A549 (cell line): ENCODE measurements at regions not wholly inside any gene's neighbourhood (a gene's known extent, or its start where the extent isn't known, plus 50 kb on each side); places are given as distances from the start of the nearest gene placed in this dataset.
A peak's percentile ranks its signal among the peaks of the same experiment; 100 is the strongest.

Source experiments
- CBX2 ChIP-seq: fragments of 200-600 bp; sonication (generic); IDR thresholded peaks from 2 replicates; pipeline ENCODE4 v1.6.1; 2016; ENCODE audit warnings: low read depth, mild to moderate bottlenecking, borderline replicate concordance
- CEBPB ChIP-seq, 2 experiments: fragments of >200 bp in 1 of 2; sonication (Bioruptor Twin) in 1 of 2; formaldehyde crosslinking in 1 of 2; IDR thresholded peaks; 2 replicates each; pipeline ENCODE4 v1.6.1; 2012 to 2016
- CHD4 ChIP-seq: fragments of 200-600 bp; sonication (generic); IDR thresholded peaks from 2 replicates; pipeline ENCODE4 v1.6.1; 2016; ENCODE audit warnings: antibody characterized with exemption, mild to moderate bottlenecking, borderline replicate concordance
- CTCF ChIP-seq: fragments of >200 bp; sonication (Bioruptor Twin); formaldehyde crosslinking; IDR thresholded peaks from 3 replicates; pipeline ENCODE4 v1.5.1; 2016
- ELK1 ChIP-seq: fragments of 150-350 bp; IDR thresholded peaks from 2 replicates; pipeline ENCODE4 v1.6.1; 2014; ENCODE audit warnings: low read depth, mild to moderate bottlenecking, low read length
- EP300 ChIP-seq, 2 experiments: fragments of >200 bp; sonication (Bioruptor Twin); formaldehyde crosslinking; IDR thresholded peaks; 2 replicates in 1 of 2; 3 replicates in 1 of 2; pipeline ENCODE4 v1.6.1; 2016 to 2017
- MAX ChIP-seq: IDR thresholded peaks from 2 replicates; pipeline ENCODE4 v1.6.1; 2012
- POLR2A ChIP-seq: IDR thresholded peaks from 2 replicates; pipeline ENCODE4 v1.6.1; 2012; ENCODE audit warnings: mild to moderate bottlenecking, low read length
- POLR2AphosphoS2 ChIP-seq: conservative IDR thresholded peaks from 2 replicates; pipeline ENCODE4 v1.6.1; 2012; ENCODE audit warnings: low read length, improper control_type of control experiment, inconsistent platforms
- RCOR1 ChIP-seq: fragments of 150-350 bp; IDR thresholded peaks from 2 replicates; pipeline ENCODE4 v1.6.1; 2014; ENCODE audit warnings: antibody characterized with exemption, low read length, low read depth
- SREBF2 ChIP-seq: fragments of 450-650 bp; IDR thresholded peaks from 2 replicates; pipeline ENCODE4 v1.6.1; 2014; ENCODE audit warnings: mild to moderate bottlenecking, moderate library complexity

- no peak for TF ChIP-seq SREBF2
- TF ChIP-seq POLR2A: no peak
- TF ChIP-seq CHD4: no peak
- TF ChIP-seq CTCF: no peak
- no peak for TF ChIP-seq RCOR1
- TF ChIP-seq EP300 (IDR thresholded peaks at IDR 0.05): no peak
- no peak for TF ChIP-seq CBX2
- TF ChIP-seq MAX: peak; percentile 31; the same call in 1 of the 2 replicates
- TF ChIP-seq ELK1: no peak
- TF ChIP-seq CEBPB (IDR thresholded peaks at IDR 0.05): peak in 1 of 2 experiments; percentile 49; a peak in 1 of 4 replicates
- TF ChIP-seq POLR2AphosphoS2: no peak
Measured at GRCh38 chr1:172980456-172980855, 70.3 kb downstream of the TNFSF18 start.
